ENCODE measurements at regions not wholly inside any gene's neighbourhood (a gene's known extent, or its start where the extent isn't known, plus 50 kb on each side); places are given as distances from the start of the nearest gene placed in this dataset.

DNA sequence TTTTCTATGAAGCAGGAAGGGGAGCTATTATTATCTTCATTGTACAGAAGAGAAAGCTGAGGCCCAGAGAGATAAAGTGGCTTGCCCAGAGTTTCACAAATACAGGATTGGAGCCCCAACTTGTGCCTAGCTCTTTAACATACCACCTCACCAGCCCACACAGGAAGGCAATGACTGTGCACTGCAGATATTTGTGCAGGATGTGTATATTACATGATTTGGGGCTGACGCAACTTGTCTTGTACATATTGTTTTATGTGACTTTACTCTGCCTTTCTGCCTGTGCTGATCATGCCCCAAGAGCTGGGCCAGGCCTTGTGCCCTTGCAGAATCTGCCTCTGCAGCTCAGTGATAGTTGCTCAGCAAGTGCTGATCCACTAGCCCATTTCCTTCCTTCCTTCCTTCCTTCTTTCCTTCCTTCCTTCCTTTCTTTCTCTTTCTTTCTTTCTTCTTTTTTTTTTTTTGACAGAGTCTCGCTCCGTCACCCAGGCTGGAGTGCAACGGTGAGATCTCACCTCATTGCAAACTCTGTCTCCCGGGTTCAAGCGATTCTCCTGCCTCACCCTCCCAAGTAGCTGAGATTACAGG, 106.6 kb upstream of the TBCA start:
- Histone ChIP-seq H3K4me3 (ENCODE audit: extremely low read depth, insufficient read depth, low read length, poor library complexity, severe bottlenecking) (no peak overlapping the region), H3K9me3 (ENCODE audit: control insufficient read depth, low read length) (no peaks in the 10 kb centered on the region), H3K36me3 (ENCODE audit: control insufficient read depth, insufficient read depth, low read length) (no peaks in the 10 kb centered on the region), H3K27ac (ENCODE audit: low read depth, low read length, severe bottlenecking) (no peak overlapping the region), H3K4me1 (ENCODE audit: control insufficient read depth, insufficient read depth, low read length, poor library complexity, severe bottlenecking) (peaks cover 13% of the 10 kb centered on the region)
- 88 to 90% methylated on average over 4 to 6 of the region's 6 CpGs for WGBS, 2 experiments (ENCODE audit: insufficient coverage in 2 of 2)

DNA sequence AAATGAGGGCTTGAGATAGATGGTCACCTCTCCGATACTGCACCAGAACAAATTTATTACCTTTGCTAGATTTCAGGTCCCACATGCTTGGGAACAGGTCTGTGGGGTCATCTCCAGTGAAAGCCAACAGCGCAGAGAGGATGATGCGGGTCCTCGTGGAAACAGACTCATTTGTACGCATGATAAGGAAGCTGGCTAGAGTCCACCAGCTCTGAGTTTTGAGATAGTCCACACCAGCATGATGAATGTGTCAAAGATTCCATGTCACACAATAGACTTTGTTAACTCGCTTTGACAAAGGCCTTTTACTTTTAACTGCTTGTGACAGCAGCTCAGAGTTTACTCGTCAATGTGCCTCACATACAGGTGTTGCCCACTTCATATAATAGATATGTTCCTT, 105.4 kb upstream of the TBCA start:
- Histone ChIP-seq H3K4me1 (ENCODE audit: control insufficient read depth, insufficient read depth, low read length, poor library complexity, severe bottlenecking) (peaks cover 13% of the 10 kb centered on the region), H3K27ac (ENCODE audit: low read depth, low read length, severe bottlenecking) (no peak overlapping the region), H3K36me3 (ENCODE audit: control insufficient read depth, insufficient read depth, low read length) (no peaks in the 10 kb centered on the region), H3K9me3 (ENCODE audit: control insufficient read depth, low read length) (no peaks in the 10 kb centered on the region), H3K4me3 (ENCODE audit: extremely low read depth, insufficient read depth, low read length, poor library complexity, severe bottlenecking) (no peak overlapping the region)
- WGBS, 2 experiments (ENCODE audit: insufficient coverage in 2 of 2), result 75 to 93% methylated on average over 6 of the region's 7 CpGs

DNA sequence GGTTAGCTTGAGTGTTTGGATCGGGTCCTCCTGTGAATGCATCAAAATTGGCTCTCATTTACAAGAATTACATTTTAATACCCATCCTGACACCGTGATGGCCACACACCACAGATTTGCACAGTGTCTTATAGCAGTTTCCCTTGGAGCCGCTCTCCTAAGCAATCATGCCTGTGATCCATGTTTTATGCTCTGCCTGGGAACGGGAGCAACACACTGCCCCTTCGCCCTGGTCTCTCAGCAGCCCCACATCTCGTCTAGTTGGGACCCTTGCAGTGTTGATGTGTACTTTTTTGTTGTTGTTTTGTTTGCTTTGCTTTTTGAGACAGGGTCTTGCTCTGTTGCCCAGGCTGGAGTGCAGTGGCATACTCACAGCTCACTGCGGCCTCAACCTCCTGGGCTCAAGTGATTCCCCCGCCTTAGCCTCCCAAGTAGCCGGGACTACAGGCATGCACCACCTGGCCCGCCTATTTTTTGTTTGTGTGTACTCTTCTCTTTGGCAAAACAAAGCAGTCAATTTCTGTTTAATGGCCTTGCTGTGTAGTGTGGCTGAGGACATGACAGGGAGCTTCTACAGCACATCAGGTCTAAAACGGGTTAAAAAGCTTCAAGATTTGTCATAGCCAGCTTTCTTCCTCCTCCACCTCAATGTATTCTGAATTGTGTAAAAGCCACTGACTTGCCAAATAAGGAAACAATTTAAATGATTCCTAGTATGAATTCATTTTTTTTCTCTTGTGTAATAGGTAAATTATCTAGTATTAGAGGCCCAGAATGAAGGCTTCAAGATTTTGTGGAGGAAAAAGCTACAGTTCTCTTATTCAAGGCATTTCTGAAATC, 101.6 kb upstream of the TBCA start:
- Histone ChIP-seq H3K4me3 (ENCODE audit: extremely low read depth, insufficient read depth, low read length, poor library complexity, severe bottlenecking) (no peak overlapping the region), H3K36me3 (ENCODE audit: control insufficient read depth, insufficient read depth, low read length) (no peaks in the 10 kb centered on the region), H3K27ac (ENCODE audit: low read depth, low read length, severe bottlenecking) (no peak overlapping the region), H3K9me3 (ENCODE audit: control insufficient read depth, low read length) (no peaks in the 10 kb centered on the region), H3K4me1 (ENCODE audit: control insufficient read depth, insufficient read depth, low read length, poor library complexity, severe bottlenecking) (peaks cover 13% of the 10 kb centered on the region)
- WGBS, 2 experiments (ENCODE audit: insufficient coverage in 2 of 2), result 90 to 100% methylated on average over 2 to 5 of the region's 11 CpGs

DNA sequence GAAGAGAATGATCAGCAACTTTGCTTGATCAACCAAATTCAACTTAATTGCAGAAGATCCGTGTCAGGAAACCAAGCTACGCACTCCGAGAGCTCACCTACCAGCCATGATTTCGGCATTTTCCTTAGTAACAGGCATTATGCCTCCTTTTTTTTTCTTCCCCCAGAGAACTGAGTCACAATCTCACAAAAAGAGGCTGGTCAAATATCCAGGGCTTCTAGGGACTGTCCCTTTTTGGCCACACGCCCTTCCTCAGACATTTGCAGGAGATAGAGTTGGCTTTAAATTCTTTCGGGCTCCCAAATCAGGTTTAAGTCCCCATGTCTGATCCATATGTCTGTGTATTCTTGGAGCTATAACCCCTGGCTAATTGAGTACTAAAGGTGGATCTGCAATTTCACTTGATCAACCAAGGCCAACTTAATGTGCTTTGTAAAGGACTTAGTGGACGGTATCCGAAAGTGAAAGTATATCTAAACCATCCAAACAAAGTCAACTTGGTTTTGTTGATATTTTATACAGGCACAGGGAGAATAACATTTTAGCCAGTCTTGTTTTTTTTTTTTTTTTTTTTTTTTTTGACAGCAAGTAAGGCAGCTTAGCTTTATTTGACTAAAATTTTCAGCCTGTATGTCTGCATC, 100.8 kb upstream of the TBCA start:
- Histone ChIP-seq H3K9me3 (ENCODE audit: control insufficient read depth, low read length) (no peaks in the 10 kb centered on the region), H3K36me3 (ENCODE audit: control insufficient read depth, insufficient read depth, low read length) (no peaks in the 10 kb centered on the region), H3K4me3 (ENCODE audit: extremely low read depth, insufficient read depth, low read length, poor library complexity, severe bottlenecking) (no peak overlapping the region), H3K4me1 (ENCODE audit: control insufficient read depth, insufficient read depth, low read length, poor library complexity, severe bottlenecking) (peaks cover 13% of the 10 kb centered on the region), H3K27ac (ENCODE audit: low read depth, low read length, severe bottlenecking) (no peak overlapping the region)
- WGBS, 2 experiments (ENCODE audit: insufficient coverage in 2 of 2), result 95 to 97% methylated on average over 5 to 6 of the region's 8 CpGs

DNA sequence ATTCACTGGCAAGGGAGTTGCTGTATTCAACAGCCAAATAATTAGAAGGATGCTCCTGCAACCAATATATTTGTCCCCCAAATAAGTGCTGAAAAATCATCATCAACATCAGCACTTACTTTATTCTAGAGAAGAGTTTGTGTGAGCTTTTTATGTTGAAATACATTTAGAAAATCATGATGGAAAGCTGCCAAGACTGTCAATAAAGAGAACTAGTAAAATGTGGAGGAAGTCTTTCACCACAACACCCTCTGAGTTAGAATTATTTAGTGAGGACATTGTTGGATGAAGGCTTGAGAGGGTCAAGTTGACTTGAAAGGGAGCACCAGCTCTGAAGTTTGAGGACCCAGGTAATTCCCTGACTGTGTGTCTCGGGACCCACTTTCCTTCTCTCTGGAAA, 100.2 kb upstream of the TBCA start:
- Histone ChIP-seq H3K9me3 (ENCODE audit: control insufficient read depth, low read length) (no peaks in the 10 kb centered on the region), H3K4me3 (ENCODE audit: extremely low read depth, insufficient read depth, low read length, poor library complexity, severe bottlenecking) (no peak overlapping the region), H3K36me3 (ENCODE audit: control insufficient read depth, insufficient read depth, low read length) (no peaks in the 10 kb centered on the region), H3K4me1 (ENCODE audit: control insufficient read depth, insufficient read depth, low read length, poor library complexity, severe bottlenecking) (peaks cover 16% of the 10 kb centered on the region), H3K27ac (ENCODE audit: low read depth, low read length, severe bottlenecking) (no peak overlapping the region)
- WGBS, 2 experiments (ENCODE audit: insufficient coverage in 2 of 2), result 100% methylated on average over 1 of the region's 1 CpG; no CpG with 5 or more reads in 1 of the 2 experiments

DNA sequence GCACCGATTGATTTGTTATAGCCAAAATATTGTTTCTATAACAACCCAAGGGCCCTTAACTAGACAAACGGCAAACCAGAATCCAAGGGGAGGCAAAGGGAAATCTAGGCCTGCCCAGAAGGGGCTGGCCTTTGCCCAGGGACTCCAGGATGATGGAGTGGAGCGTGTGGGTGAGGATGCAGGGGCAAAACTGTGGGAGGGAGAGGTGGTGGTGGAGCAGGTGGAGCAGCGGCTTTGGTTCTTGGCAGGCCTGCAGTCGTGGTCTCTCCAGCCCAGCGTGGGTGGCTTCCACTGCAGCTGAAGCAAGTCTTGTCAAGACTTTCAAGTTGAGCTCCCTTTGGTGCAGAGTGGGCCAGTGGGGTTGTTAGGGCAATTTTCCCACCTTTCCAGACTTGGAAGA, 98.6 kb upstream of the TBCA start:
- Histone ChIP-seq H3K36me3 (ENCODE audit: control insufficient read depth, insufficient read depth, low read length) (no peaks in the 10 kb centered on the region), H3K27ac (ENCODE audit: low read depth, low read length, severe bottlenecking) (no peak overlapping the region), H3K4me3 (ENCODE audit: extremely low read depth, insufficient read depth, low read length, poor library complexity, severe bottlenecking) (no peak overlapping the region), H3K9me3 (ENCODE audit: control insufficient read depth, low read length) (no peaks in the 10 kb centered on the region), H3K4me1 (ENCODE audit: control insufficient read depth, insufficient read depth, low read length, poor library complexity, severe bottlenecking) (peaks cover 18% of the 10 kb centered on the region)
- WGBS, 2 experiments (ENCODE audit: insufficient coverage in 2 of 2), result 81 to 85% methylated on average over 4 to 5 of the region's 6 CpGs

DNA sequence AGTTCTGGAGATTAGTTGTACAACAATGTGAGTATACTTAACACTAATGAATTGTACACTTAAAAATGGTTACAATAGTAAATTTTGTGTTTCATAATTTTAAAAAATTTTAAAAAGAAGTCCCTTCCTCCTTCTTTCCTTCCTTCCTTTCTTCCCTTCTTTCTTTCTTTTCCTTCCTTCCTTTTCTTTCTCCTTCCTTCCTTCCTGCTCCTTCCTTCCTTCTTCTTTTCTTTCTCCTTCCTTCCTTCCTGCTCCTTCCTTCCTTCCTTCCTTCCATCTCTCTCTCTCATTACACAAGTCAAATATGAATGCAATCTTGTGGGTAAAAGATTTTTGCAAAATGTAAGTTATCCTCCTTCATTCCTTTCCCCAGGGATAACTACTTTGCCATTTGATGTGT, 97.1 kb upstream of the TBCA start:
- no peaks in the 10 kb centered on the region for H3K9me3 ChIP-seq (ENCODE audit: control insufficient read depth, low read length)
- no peak overlapping the region for H3K4me3 ChIP-seq (ENCODE audit: extremely low read depth, insufficient read depth, low read length, poor library complexity, severe bottlenecking)
- no peaks in the 10 kb centered on the region for H3K36me3 ChIP-seq (ENCODE audit: control insufficient read depth, insufficient read depth, low read length)
- H3K4me1 ChIP-seq (ENCODE audit: control insufficient read depth, insufficient read depth, low read length, poor library complexity, severe bottlenecking), result peaks cover 9% of the 10 kb centered on the region
- H3K27ac ChIP-seq (ENCODE audit: low read depth, low read length, severe bottlenecking), result no peak overlapping the region

DNA sequence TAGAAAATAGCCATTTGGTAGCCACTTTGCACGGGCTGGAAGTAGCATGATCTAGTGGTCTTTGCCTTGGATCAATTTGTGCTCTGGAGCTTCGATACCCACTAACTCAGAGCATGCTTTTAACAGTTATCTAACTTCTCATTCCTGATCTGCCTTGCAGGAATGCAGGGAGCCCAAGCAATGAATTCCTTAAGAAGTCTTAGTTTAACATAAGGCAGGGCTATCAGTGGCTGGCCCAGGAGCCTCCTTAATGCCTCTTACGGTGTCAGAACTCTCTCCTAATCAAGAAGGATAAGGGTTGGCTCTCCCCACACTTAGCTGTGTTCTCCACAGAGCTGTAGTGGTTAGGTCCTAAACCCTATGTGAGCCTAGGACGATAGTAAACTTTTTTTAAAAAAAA, 95.8 kb upstream of the TBCA start:
- Histone ChIP-seq H3K4me3 (ENCODE audit: extremely low read depth, insufficient read depth, low read length, poor library complexity, severe bottlenecking) (no peak overlapping the region), H3K9me3 (ENCODE audit: control insufficient read depth, low read length) (no peaks in the 10 kb centered on the region), H3K27ac (ENCODE audit: low read depth, low read length, severe bottlenecking) (no peak overlapping the region), H3K4me1 (ENCODE audit: control insufficient read depth, insufficient read depth, low read length, poor library complexity, severe bottlenecking) (peaks cover 7% of the 10 kb centered on the region), H3K36me3 (ENCODE audit: control insufficient read depth, insufficient read depth, low read length) (no peaks in the 10 kb centered on the region)
- WGBS, 2 experiments (ENCODE audit: insufficient coverage in 2 of 2), result 53% methylated on average over 2 of the region's 4 CpGs; no CpG with 5 or more reads in 1 of the 2 experiments

DNA sequence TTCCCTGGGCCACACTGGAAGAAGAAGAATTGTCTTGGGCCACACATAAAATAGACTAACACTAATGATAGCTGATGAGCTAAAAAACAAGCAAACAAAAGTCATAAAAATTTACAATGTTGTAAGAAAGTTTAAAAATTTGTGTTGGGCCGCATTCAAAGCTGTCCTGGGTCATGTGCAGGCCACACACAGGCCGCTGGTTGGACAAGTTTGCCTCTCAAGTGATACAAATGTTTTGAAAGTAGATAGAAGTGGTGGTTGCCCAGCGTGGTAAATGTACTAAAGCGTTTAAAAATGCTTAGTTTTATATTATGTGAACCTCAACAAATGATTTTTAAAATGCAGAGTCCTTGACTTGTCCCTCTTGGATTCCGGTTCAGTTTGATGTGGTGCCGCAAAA, 94.9 kb upstream of the TBCA start:
- Histone ChIP-seq H3K9me3 (ENCODE audit: control insufficient read depth, low read length) (no peaks in the 10 kb centered on the region), H3K4me3 (ENCODE audit: extremely low read depth, insufficient read depth, low read length, poor library complexity, severe bottlenecking) (no peak overlapping the region), H3K36me3 (ENCODE audit: control insufficient read depth, insufficient read depth, low read length) (no peaks in the 10 kb centered on the region), H3K27ac (ENCODE audit: low read depth, low read length, severe bottlenecking) (no peak overlapping the region), H3K4me1 (ENCODE audit: control insufficient read depth, insufficient read depth, low read length, poor library complexity, severe bottlenecking) (peaks cover 7% of the 10 kb centered on the region)
- 92 to 95% methylated on average over 4 to 5 of the region's 6 CpGs for WGBS, 2 experiments (ENCODE audit: insufficient coverage in 2 of 2)

DNA sequence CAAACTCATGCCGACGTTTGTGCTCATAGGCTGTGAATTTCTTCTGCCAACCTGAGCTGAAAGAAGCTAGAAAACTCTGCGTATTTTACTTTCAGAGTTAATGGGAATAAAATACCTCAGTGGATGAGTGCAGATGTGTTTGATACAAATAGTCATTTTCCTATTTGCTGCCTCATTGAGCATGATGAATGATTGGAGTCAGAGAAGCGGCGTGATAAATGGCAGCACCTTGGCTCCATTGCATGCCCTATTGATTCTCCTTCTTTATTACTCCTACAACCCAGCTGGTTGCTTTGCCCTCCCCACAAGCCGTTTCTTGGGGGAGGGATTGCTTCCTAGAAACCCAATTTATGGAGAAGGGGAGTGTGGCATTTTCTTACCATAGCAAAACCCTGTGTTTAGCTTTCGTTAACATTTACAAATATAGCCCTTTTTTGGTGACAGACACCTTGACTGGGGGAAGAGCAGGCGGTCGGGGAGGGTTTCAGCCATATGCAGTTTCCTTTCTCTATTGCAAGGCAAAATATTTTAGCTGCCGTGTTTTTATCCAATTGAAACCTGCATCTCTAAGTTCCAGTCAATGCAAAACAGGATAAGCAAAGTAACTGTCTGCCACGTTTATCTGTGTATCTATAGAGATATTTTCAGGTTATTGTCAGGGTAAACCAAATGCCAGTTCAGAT, 93.1 kb upstream of the TBCA start:
- H3K9me3 ChIP-seq (ENCODE audit: control insufficient read depth, low read length), result no peaks in the 10 kb centered on the region
- 85 to 91% methylated on average over 6 to 7 of the region's 11 CpGs for WGBS, 2 experiments (ENCODE audit: insufficient coverage in 2 of 2)
- no peaks in the 10 kb centered on the region for H3K36me3 ChIP-seq (ENCODE audit: control insufficient read depth, insufficient read depth, low read length)
- H3K27ac ChIP-seq (ENCODE audit: low read depth, low read length, severe bottlenecking), result no peak overlapping the region
- no peak overlapping the region for H3K4me3 ChIP-seq (ENCODE audit: extremely low read depth, insufficient read depth, low read length, poor library complexity, severe bottlenecking)
- peaks cover 7% of the 10 kb centered on the region for H3K4me1 ChIP-seq (ENCODE audit: control insufficient read depth, insufficient read depth, low read length, poor library complexity, severe bottlenecking)
